ENCODE measurements at regions not wholly inside any gene's neighbourhood (a gene's known extent, or its start where the extent isn't known, plus 50 kb on each side); places are given as distances from the start of the nearest gene placed in this dataset.

- no peak for TF ChIP-seq POLR2A (IDR thresholded peaks at IDR 0.05; ENCODE audit: low read depth, low read length)
- no peak for TF ChIP-seq POLR2AphosphoS5 (IDR thresholded peaks at IDR 0.05; ENCODE audit: low read depth, low read length)
- TF ChIP-seq PAX5 (IDR thresholded peaks at IDR 0.05; ENCODE audit: insufficient read depth, low read length, severe bottlenecking), result no peak
- no peak for TF ChIP-seq TAF1 (IDR thresholded peaks at IDR 0.05; ENCODE audit: low read depth, low read length)
- TF ChIP-seq SPI1 (IDR thresholded peaks at IDR 0.05; ENCODE audit: low read depth, low read length), result no peak
These were observed 781.9 kb upstream of the ID2 start for GRCh38 chr2:7899923-7900322.

Data from GM12891 (cell line).